SK-N-SH (cell line): ENCODE measurements at regions not wholly inside any gene's neighbourhood (a gene's known extent, or its start where the extent isn't known, plus 50 kb on each side); places are given as distances from the start of the nearest gene placed in this dataset.

Source experiments
- CHD2 ChIP-seq: fragments of 150-350 bp; IDR thresholded peaks from 2 replicates; pipeline ENCODE4 v1.6.1; 2018; ENCODE audit warnings: low read length; ENCODE audit not compliant: partially characterized antibody
- CTCF ChIP-seq: fragments of 200-600 bp; sonication (generic); IDR thresholded peaks from 2 replicates; pipeline ENCODE4 v1.6.1; 2017; ENCODE audit warnings: antibody characterized with exemption, mild to moderate bottlenecking, moderate library complexity
- EP300 ChIP-seq, 2 experiments: IDR thresholded peaks; 2 replicates each; pipeline versions ENCODE4 v1.4.0 to v1.6.1; 2012; ENCODE audit warnings: borderline replicate concordance in 1 of 2, low read depth in 1 of 2, low read length in 1 of 2
- FOXJ3 ChIP-seq: sonication (generic); formaldehyde crosslinking; IDR thresholded peaks from 2 replicates; pipeline ENCODE4 v1.5.1; 2020; ENCODE audit warnings: mild to moderate bottlenecking, missing genetic modification reagents
- GABPA ChIP-seq: IDR thresholded peaks from 2 replicates; pipeline ENCODE4 v1.4.0; 2012; ENCODE audit warnings: low read depth, mild to moderate bottlenecking
- RXRA ChIP-seq: IDR thresholded peaks from 2 replicates; pipeline ENCODE4 v1.4.0; 2012; ENCODE audit warnings: low read depth, mild to moderate bottlenecking, borderline replicate concordance
- YY1 ChIP-seq: IDR thresholded peaks from 2 replicates; pipeline ENCODE4 v1.4.0; 2012; ENCODE audit warnings: low read depth, mild to moderate bottlenecking

DNA sequence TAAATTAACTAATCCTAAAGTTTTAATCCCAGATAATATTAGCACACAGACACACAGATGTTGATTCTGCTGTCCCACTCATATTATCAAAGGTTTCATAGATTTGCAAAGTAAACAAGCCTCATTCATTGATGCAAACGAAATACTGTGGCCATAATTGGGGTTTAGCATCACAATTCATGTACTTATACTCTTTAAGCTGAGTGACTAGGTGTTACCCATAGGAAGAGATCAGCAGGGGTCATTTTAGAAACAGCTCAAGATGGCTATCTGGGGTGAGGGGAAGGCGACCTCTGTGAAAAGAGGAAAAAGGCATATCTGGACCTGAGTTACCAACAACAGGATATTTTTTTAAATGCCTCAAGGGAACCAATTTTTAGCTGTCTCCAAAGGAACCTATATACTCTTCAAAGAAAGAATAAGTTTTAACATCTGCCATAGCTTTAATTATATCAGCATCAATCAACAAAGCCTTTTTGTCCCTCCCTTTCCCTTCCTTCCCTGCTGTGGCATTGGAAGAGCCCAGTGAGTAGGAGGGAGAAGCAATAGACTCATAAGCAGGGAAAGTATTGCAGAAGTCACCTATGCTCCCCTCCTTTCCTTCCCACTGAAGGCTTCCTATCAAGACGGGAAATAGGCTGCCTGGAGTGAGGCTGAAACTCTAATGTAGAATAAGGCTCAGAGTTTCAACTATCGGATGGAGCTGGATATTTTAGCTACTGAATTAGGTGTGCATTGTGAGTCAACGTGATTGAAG is 553.4 kb downstream of the ZIC1 start:
- no peak for TF ChIP-seq CTCF
- no peak for TF ChIP-seq FOXJ3
- no peak for TF ChIP-seq GABPA
- TF ChIP-seq CHD2: no peak
- no peak for TF ChIP-seq RXRA
- no peak for TF ChIP-seq YY1
- no peak for TF ChIP-seq EP300 (IDR thresholded peaks at IDR 0.05; ENCODE audit: borderline replicate concordance in 1 of 2, low read depth in 1 of 2, low read length in 1 of 2)
